HL-60 (cell line): ENCODE measurements at regions not wholly inside any gene's neighbourhood (a gene's known extent, or its start where the extent isn't known, plus 50 kb on each side); places are given as distances from the start of the nearest gene placed in this dataset.

Experiments
- DNase-seq, 2 experiments: peaks; one replicate each; pipeline ENCODE4 v3.0.0-alpha.2; 2010 to 2020; ENCODE audit warnings: low read depth in 1 of 2, low spot score in 1 of 2
- H3K27ac ChIP-seq: fragments of 250-450 bp; sonication (Bioruptor Pico); replicated peaks from 2 replicates; pipeline ENCODE4 v1.5.1; 2020; ENCODE audit warnings: mild to moderate bottlenecking, moderate library complexity
- H3K27me3 ChIP-seq: fragments of 250-450 bp; sonication (Bioruptor Pico); 2 replicates; pipeline ENCODE4 v1.5.1; 2021; ENCODE audit warnings: mild to moderate bottlenecking, moderate library complexity; ENCODE audit not compliant: insufficient read depth, poor library complexity, severe bottlenecking
- H3K4me3 ChIP-seq: replicated peaks from 2 replicates; pipeline ENCODE4 v1.5.1; 2011; ENCODE audit warnings: mild to moderate bottlenecking, control low read depth, low read length; ENCODE audit not compliant: insufficient read depth
- CTCF ChIP-seq: IDR thresholded peaks from one replicate; pipeline ENCODE4 v1.5.1; 2011; ENCODE audit warnings: low read length, control low read depth, inconsistent platforms; ENCODE audit not compliant: insufficient read depth
- GABPA ChIP-seq: IDR thresholded peaks from 2 replicates; pipeline ENCODE4 v1.6.1; 2012; ENCODE audit warnings: low read depth
- POLR2AphosphoS5 ChIP-seq: IDR thresholded peaks from 2 replicates; pipeline ENCODE4 v1.6.1; 2012; ENCODE audit warnings: low read depth
- REST ChIP-seq: IDR thresholded peaks from 2 replicates; pipeline ENCODE4 v1.6.1; 2012; ENCODE audit warnings: low read depth; ENCODE audit not compliant: insufficient replicate concordance
- SPI1 ChIP-seq: IDR thresholded peaks from 2 replicates; pipeline ENCODE4 v1.6.1; 2012; ENCODE audit warnings: low read depth, mild to moderate bottlenecking, borderline replicate concordance

- DNase-seq: no peak
- no peak overlapping the region for H3K4me3 ChIP-seq
- no peaks in the 10 kb centered on the region for H3K27me3 ChIP-seq
- TF ChIP-seq GABPA (no peak), REST (no peak), SPI1 (no peak), CTCF (no peak), POLR2AphosphoS5 (no peak)
- no peak overlapping the region for H3K27ac ChIP-seq
These were observed 65.7 kb upstream of the ANKH start for GRCh38 chr5:14937254-14937653.

- H3K4me3 ChIP-seq: no peak overlapping the region
- no peak for DNase-seq
- TF ChIP-seq SPI1: no peak
- TF ChIP-seq GABPA: no peak
- no peak for TF ChIP-seq REST
- no peak for TF ChIP-seq CTCF
- TF ChIP-seq POLR2AphosphoS5: no peak
- no peaks in the 10 kb centered on the region for H3K27me3 ChIP-seq
- no peak overlapping the region for H3K27ac ChIP-seq
These were observed 65.0 kb upstream of the ANKH start for GRCh38 chr5:14936588-14936987.

- H3K27me3 ChIP-seq: no peaks in the 10 kb centered on the region
- no peak for DNase-seq
These were observed 63.8 kb upstream of the ANKH start for GRCh38 chr5:14935341-14935740.

More at GRCh38 chr5:14935341-14935740, 63.8 kb upstream of the ANKH start:
- Histone ChIP-seq H3K27ac (no peak overlapping the region), H3K4me3 (no peak overlapping the region)
- no peak for TF ChIP-seq SPI1
- no peak for TF ChIP-seq POLR2AphosphoS5
- no peak for TF ChIP-seq GABPA
- TF ChIP-seq REST: no peak
